PFSK-1 (cell line): ENCODE measurements at regions not wholly inside any gene's neighbourhood (a gene's known extent, or its start where the extent isn't known, plus 50 kb on each side); places are given as distances from the start of the nearest gene placed in this dataset.

ENCODE experiments used
- FOXP2 ChIP-seq: optimal IDR thresholded peaks from 2 replicates; pipeline ENCODE3; 2011; ENCODE audit warnings: borderline replicate concordance, control low read depth, inconsistent platforms; ENCODE audit not compliant: insufficient read depth; ENCODE audit errors: extremely low read length, extremely low read depth
- POLR2AphosphoS5 ChIP-seq: IDR thresholded peaks from 2 replicates; pipeline ENCODE4 v1.6.1; 2012; ENCODE audit warnings: low read depth, mild to moderate bottlenecking, control low read depth, low read length, moderate library complexity
- REST ChIP-seq, 2 experiments: IDR thresholded peaks; 2 replicates each; pipeline versions ENCODE4 v1.6.1 to v1.8.0; 2011 to 2012; ENCODE audit warnings: low read depth in 2 of 2, low read length in 2 of 2, control low read depth in 1 of 2, inconsistent platforms in 1 of 2, mild to moderate bottlenecking in 1 of 2, moderate library complexity in 1 of 2; ENCODE audit not compliant: insufficient read depth in 1 of 2
- SIN3A ChIP-seq: IDR thresholded peaks from 2 replicates; pipeline ENCODE4 v1.6.1; 2012; ENCODE audit warnings: mild to moderate bottlenecking, low read length, moderate library complexity, borderline replicate concordance; ENCODE audit not compliant: insufficient read depth
- TAF1 ChIP-seq: IDR thresholded peaks from 2 replicates; pipeline ENCODE4 v1.6.1; 2012; ENCODE audit warnings: low read length, control low read depth, borderline replicate concordance; ENCODE audit not compliant: insufficient read depth

- TF ChIP-seq FOXP2 = no peak
- no peak for TF ChIP-seq REST (IDR thresholded peaks at IDR 0.05; ENCODE audit: insufficient read depth in 1 of 2, low read depth in 2 of 2, low read length in 2 of 2)
- TF ChIP-seq POLR2AphosphoS5 = no peak
- no peak for TF ChIP-seq TAF1
- no peak for TF ChIP-seq SIN3A
Measured at GRCh38 chr16:56057151-56057550, 134.1 kb upstream of the GNAO1 start.

- no peak for TF ChIP-seq SIN3A
- no peak for TF ChIP-seq FOXP2
- TF ChIP-seq REST (IDR thresholded peaks at IDR 0.05; ENCODE audit: insufficient read depth in 1 of 2, low read depth in 2 of 2, low read length in 2 of 2) = no peak
- no peak for TF ChIP-seq TAF1
- no peak for TF ChIP-seq POLR2AphosphoS5
Measured at GRCh38 chr16:56050916-56051315, 140.4 kb upstream of the GNAO1 start.

- TF ChIP-seq POLR2AphosphoS5 (no peak), TAF1 (no peak), FOXP2 (no peak), SIN3A (no peak), REST (IDR thresholded peaks at IDR 0.05; ENCODE audit: insufficient read depth in 1 of 2, low read depth in 2 of 2, low read length in 2 of 2) (no peak)
Measured at GRCh38 chr16:56048425-56049105, 142.7 kb upstream of the GNAO1 start.

GRCh38 chr16:56047307-56048234 is 143.7 kb upstream of the GNAO1 start:
- no peak for TF ChIP-seq TAF1
- TF ChIP-seq POLR2AphosphoS5 = no peak
- TF ChIP-seq FOXP2 = no peak
- no peak for TF ChIP-seq SIN3A
- no peak for TF ChIP-seq REST (IDR thresholded peaks at IDR 0.05; ENCODE audit: insufficient read depth in 1 of 2, low read depth in 2 of 2, low read length in 2 of 2)
